ENCODE measurements at regions not wholly inside any gene's neighbourhood (a gene's known extent, or its start where the extent isn't known, plus 50 kb on each side); places are given as distances from the start of the nearest gene placed in this dataset.

- Histone ChIP-seq H2AK5ac (ENCODE audit: low read depth, low read length) (no peak overlapping the region), H4K8ac (ENCODE audit: low read depth in 2 of 2, low read length in 2 of 2) (no peak overlapping the region), H3K9ac (ENCODE audit: low read depth, low read length) (no peak overlapping the region), H3K4me3 (ENCODE audit: insufficient read depth, low read depth, low read length) (no peak overlapping the region), H4K20me1 (ENCODE audit: insufficient read depth, low read length) (no peaks in the 10 kb centered on the region), H4K5ac (ENCODE audit: low read depth, low read length) (no peak overlapping the region), H3K27ac (ENCODE audit: insufficient read depth, low read length) (no peak overlapping the region), H3K4me1 (ENCODE audit: control insufficient read depth, insufficient read depth, low read length) (no peaks in the 10 kb centered on the region), H2BK15ac (ENCODE audit: low read depth, low read length) (no peak overlapping the region), H3K18ac (ENCODE audit: low read depth, low read length) (no peak overlapping the region), H2BK5ac (ENCODE audit: low read depth, low read length, poor library complexity, severe bottlenecking) (no peak overlapping the region), H2AFZ (replicated peaks; ENCODE audit: low read length, poor library complexity) (no peak overlapping the region), H3K4me2 (ENCODE audit: low read depth, low read length) (no peak overlapping the region), H3K27me3 (ENCODE audit: control insufficient read depth, insufficient read depth, low read length) (no peaks in the 10 kb centered on the region), H2BK20ac (ENCODE audit: low read depth, low read length) (no peak overlapping the region), H3K4ac (ENCODE audit: low read depth, low read length) (no peak overlapping the region), H4K91ac (ENCODE audit: insufficient read depth, low read depth, low read length) (no peak overlapping the region), H3K79me1 (ENCODE audit: low read depth in 1 of 2, low read length in 2 of 2) (no peaks in the 10 kb centered on the region), H2AK9ac (replicated peaks; ENCODE audit: low read depth, low read length, poor library complexity) (no peak overlapping the region), H3K56ac (ENCODE audit: extremely low read depth, insufficient read depth, low read length) (no peak overlapping the region), H3K23ac (ENCODE audit: low read depth, low read length) (no peak overlapping the region), H3K9me1 (ENCODE audit: insufficient read depth, low read length) (no peaks in the 10 kb centered on the region), H2BK120ac (ENCODE audit: low read depth, low read length) (no peak overlapping the region), H3K36me3 (ENCODE audit: control insufficient read depth, insufficient read depth, low read length) (no peaks in the 10 kb centered on the region), H3K14ac (replicated peaks; ENCODE audit: low read depth, low read length) (no peak overlapping the region), H3K9me3 (ENCODE audit: control insufficient read depth, insufficient read depth, low read length) (peaks cover 6% of the 10 kb centered on the region)
- BruUV-seq (replicated peaks), result no TSS peak
- ChIA-PET CTCF (no interaction called here), POLR2A (ENCODE audit: unreplicated experiment) (no interaction called here)
- dilution Hi-C loops (cut with HindIII; ENCODE audit: low sequenced_read_pairs, unreplicated experiment), result no loop called here
- no peak for ATAC-seq (ENCODE audit: low read depth)
- 100% methylated on average over 1 of the region's 5 CpGs; no CpG with 5 or more reads in 1 of the 2 experiments for WGBS, 2 experiments (ENCODE audit: extremely low coverage in 2 of 2, insufficient read length in 1 of 2)
- intact Hi-C loops (cut with micrococcal nuclease), result no loop called here
- in situ Hi-C loops (cut with MboI; ENCODE audit: low sequenced_read_pairs), result no loop called here
- TF ChIP-seq RFX5 (IDR thresholded peaks at IDR 0.05; ENCODE audit: low read depth, low read length), result no peak
- no peak for TF ChIP-seq NFE2L2 (IDR thresholded peaks at IDR 0.05; ENCODE audit: low read depth, low read length)
- no peak for TF ChIP-seq CEBPB (IDR thresholded peaks at IDR 0.05; ENCODE audit: low read depth, low read length)
- TF ChIP-seq ELK1 (IDR thresholded peaks at IDR 0.05; ENCODE audit: borderline replicate concordance, low read depth, low read length), result no peak
- no peak for TF ChIP-seq FOS (IDR thresholded peaks at IDR 0.05; ENCODE audit: low read depth, low read length)
- no peak for TF ChIP-seq SMC3 (IDR thresholded peaks at IDR 0.05; ENCODE audit: low read depth, low read length)
- no peak for TF ChIP-seq MXI1 (IDR thresholded peaks at IDR 0.05; ENCODE audit: borderline replicate concordance, low read depth, low read length)
- TF ChIP-seq CHD1 (IDR thresholded peaks at IDR 0.05; ENCODE audit: low read depth, low read length), result no peak
- no peak for TF ChIP-seq RAD21 (IDR thresholded peaks at IDR 0.05; ENCODE audit: low read length)
- DNase-seq, result no peak
Measured at GRCh38 chr2:155169317-155169716, 470.8 kb downstream of the KCNJ3 start.

Data from IMR-90 (cell line).